Loucy (cell line): ENCODE measurements at regions not wholly inside any gene's neighbourhood (a gene's known extent, or its start where the extent isn't known, plus 50 kb on each side); places are given as distances from the start of the nearest gene placed in this dataset.

Experiments used
- CTCF ChIP-seq: fragments of 200-600 bp; sonication (generic); conservative IDR thresholded peaks from 2 replicates; pipeline ENCODE4 v1.5.1; 2014; ENCODE audit warnings: mild to moderate bottlenecking, antibody characterized with exemption, low read length
- EZH2phosphoT487 ChIP-seq: fragments of 200-600 bp; IDR thresholded peaks from 2 replicates; pipeline ENCODE4 v1.6.1; 2018; ENCODE audit warnings: antibody characterized with exemption, mild to moderate bottlenecking, moderate library complexity, borderline replicate concordance

- TF ChIP-seq CTCF = no peak
- TF ChIP-seq EZH2phosphoT487 = no peak
Observed at GRCh38 chr6:40281402-40281801, 305.8 kb downstream of the LRFN2 start.
